Heart right ventricle (tissue), 16 donors: ENCODE measurements at regions not wholly inside any gene's neighbourhood (a gene's known extent, or its start where the extent isn't known, plus 50 kb on each side); places are given as distances from the start of the nearest gene placed in this dataset.

Experiments
- ATAC-seq, 8 donors: fragments of 200-7000 bp; cut with Tn5 transposase; one replicate each; pipeline ENCODE4 v1.9.1; 2020; ENCODE audit warnings: mild to moderate bottlenecking in 8 of 8, moderate library complexity in 8 of 8, moderate number of reproducible peaks in 1 of 8
- DNase-seq, 2 donors: peaks; one replicate each; pipeline ENCODE4 v3.0.0-alpha.2; 2020
- H3K27ac ChIP-seq, 10 donors: fragments of 200-600 bp; sonication (generic) in 2 of 10; one replicate each; pipeline versions ENCODE4 v1.5.0 to v1.8.0; 2020 to 2022; ENCODE audit warnings: mild to moderate bottlenecking in 3 of 10
- H3K27me3 ChIP-seq, 7 donors: fragments of 200-600 bp; one replicate each; pipeline ENCODE4 v1.8.0; 2021 to 2022; ENCODE audit warnings: mild to moderate bottlenecking in 2 of 7
- H3K36me3 ChIP-seq, 9 donors: fragments of 200-600 bp; sonication (generic) in 1 of 9; one replicate each; pipeline versions ENCODE4 v1.5.0 to v1.8.0; 2020 to 2022; ENCODE audit warnings: mild to moderate bottlenecking in 2 of 9
- H3K4me1 ChIP-seq, 9 donors: fragments of 200-600 bp; sonication (generic) in 1 of 9; one replicate each; pipeline versions ENCODE4 v1.5.0 to v1.8.0; 2020 to 2022; ENCODE audit warnings: mild to moderate bottlenecking in 4 of 9
- H3K4me3 ChIP-seq, 10 donors: fragments of 200-600 bp; sonication (generic) in 2 of 10; one replicate each; pipeline versions ENCODE4 v1.5.0 to v1.8.0; 2020 to 2022; ENCODE audit warnings: mild to moderate bottlenecking in 7 of 10, moderate library complexity in 2 of 10
- H3K9me3 ChIP-seq, 11 donors: fragments of 200-600 bp in 10 of 11; sonication (generic) in 2 of 11; one replicate each; pipeline versions ENCODE4 v1.5.0 to v1.8.0; 2013 to 2022; ENCODE audit warnings: mild to moderate bottlenecking in 2 of 11, control low read depth in 1 of 11, moderate library complexity in 1 of 11
- WGBS, 2 donors: extraction: QIAGEN DNeasy Blood & Tissue Kit; methylation state at CpG; one replicate each; pipeline ENCODE4 v1.1.7; 2013; ENCODE audit warnings: inconsistent platforms in 1 of 2; 5-methylcytosine and 5-hydroxymethylcytosine counted together
- intact Hi-C, 10 donors: fragments of 100-400 bp; cut with DNase I; formaldehyde crosslinking; loops; one replicate each; pipeline versions ENCODE4 v1.11.1 to v1.14.2; 2022
- TF ChIP-seq, protein P1 (sequence below), 9 donors: fragments of 200-600 bp; sonication (generic) in 2 of 9; IDR thresholded peaks; one replicate each; pipeline versions ENCODE4 v1.5.0 to v1.8.0; 2021 to 2022; ENCODE audit warnings: antibody characterized with exemption in 9 of 9, mild to moderate bottlenecking in 5 of 9, moderate library complexity in 1 of 9
- donor health status: Arrhythmogenic right ventricular cardiomyopathy.
- donor health status: ischemic (EF 13 %, LVEDD 7.1; RV severe dilation, severe dysfunction).
- donor health status: healthy with polysubstance abuse.
- donor health status: DM: no; HTN: yes; CAD: no.
- donor health status: DM: no; HTN: no; CAD: no.
- donor health status: ischemic (EF 25% LVEDD 6.9; RV normal size, moderate dysfunction).
- donor health status: ischemic (EF 25% LVEDD 5.7; RV mildly dilated, moderate dysfunction).
- donor health status: healthy.
- donor health status: DM: yes; HTN: yes; CAD: no.
- donor health status: Ischemic cardiomyopathy.
- donor health status: ischemic (EF 35%, LVEDD 5.7; RV mildly dilated, moderate dysfunction).
- donor health status: nonischemic (EF 11% LVEDD 7.7; RV severe dilation, severe dysfunction).
- donor health status: DM: yes; HTN: yes; CAD: no.
- donor health status: PGD.
- donor health status: ischemic (EF 29% LVEDD 5.4; RV normal size, mild dysfunction).
- donor health status: nonischemic (EF 23%, LVEDD 6.1; RV moderate dilation, normal function).

DNA sequence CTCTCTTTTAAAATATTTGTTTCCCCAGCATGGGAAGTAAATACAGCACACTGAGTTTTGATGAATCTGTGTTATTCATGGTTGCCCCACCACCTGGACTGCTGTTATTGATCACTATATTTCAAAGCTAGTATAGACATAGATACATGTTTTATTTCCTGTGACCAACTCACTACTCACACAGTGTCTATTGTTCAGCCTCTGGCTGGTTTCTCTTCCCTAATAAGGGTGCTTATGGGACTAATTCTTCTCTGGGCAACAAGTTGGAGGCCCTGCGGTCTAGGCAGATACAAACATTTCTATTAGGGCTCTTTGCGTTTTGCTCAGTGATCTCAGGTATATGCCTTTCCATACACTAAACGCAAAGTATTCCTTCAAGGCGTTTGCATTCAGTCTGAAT is 1191.0 kb upstream of the TMEM132C start:
- ATAC-seq = no peak
- H3K27me3 ChIP-seq = peaks cover 0 to 15% (median 0%) of the 10 kb centered on the region in 7 donors
- no peak overlapping the region for H3K27ac ChIP-seq
- intact Hi-C loops = no loop called here
- peaks cover 0 to 7% (median 0%) of the 10 kb centered on the region in 9 donors for H3K4me1 ChIP-seq
- TF ChIP-seq, protein P1, sequence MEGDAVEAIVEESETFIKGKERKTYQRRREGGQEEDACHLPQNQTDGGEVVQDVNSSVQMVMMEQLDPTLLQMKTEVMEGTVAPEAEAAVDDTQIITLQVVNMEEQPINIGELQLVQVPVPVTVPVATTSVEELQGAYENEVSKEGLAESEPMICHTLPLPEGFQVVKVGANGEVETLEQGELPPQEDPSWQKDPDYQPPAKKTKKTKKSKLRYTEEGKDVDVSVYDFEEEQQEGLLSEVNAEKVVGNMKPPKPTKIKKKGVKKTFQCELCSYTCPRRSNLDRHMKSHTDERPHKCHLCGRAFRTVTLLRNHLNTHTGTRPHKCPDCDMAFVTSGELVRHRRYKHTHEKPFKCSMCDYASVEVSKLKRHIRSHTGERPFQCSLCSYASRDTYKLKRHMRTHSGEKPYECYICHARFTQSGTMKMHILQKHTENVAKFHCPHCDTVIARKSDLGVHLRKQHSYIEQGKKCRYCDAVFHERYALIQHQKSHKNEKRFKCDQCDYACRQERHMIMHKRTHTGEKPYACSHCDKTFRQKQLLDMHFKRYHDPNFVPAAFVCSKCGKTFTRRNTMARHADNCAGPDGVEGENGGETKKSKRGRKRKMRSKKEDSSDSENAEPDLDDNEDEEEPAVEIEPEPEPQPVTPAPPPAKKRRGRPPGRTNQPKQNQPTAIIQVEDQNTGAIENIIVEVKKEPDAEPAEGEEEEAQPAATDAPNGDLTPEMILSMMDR (IDR thresholded peaks at IDR 0.05) = no peak
- no peak overlapping the region for H3K4me3 ChIP-seq
- DNase-seq = no peak
- H3K9me3 ChIP-seq = no peaks in the 10 kb centered on the region
- 92 to 93% methylated on average over 4 of the region's 4 CpGs for WGBS, 2 donors
- no peaks in the 10 kb centered on the region for H3K36me3 ChIP-seq

DNA sequence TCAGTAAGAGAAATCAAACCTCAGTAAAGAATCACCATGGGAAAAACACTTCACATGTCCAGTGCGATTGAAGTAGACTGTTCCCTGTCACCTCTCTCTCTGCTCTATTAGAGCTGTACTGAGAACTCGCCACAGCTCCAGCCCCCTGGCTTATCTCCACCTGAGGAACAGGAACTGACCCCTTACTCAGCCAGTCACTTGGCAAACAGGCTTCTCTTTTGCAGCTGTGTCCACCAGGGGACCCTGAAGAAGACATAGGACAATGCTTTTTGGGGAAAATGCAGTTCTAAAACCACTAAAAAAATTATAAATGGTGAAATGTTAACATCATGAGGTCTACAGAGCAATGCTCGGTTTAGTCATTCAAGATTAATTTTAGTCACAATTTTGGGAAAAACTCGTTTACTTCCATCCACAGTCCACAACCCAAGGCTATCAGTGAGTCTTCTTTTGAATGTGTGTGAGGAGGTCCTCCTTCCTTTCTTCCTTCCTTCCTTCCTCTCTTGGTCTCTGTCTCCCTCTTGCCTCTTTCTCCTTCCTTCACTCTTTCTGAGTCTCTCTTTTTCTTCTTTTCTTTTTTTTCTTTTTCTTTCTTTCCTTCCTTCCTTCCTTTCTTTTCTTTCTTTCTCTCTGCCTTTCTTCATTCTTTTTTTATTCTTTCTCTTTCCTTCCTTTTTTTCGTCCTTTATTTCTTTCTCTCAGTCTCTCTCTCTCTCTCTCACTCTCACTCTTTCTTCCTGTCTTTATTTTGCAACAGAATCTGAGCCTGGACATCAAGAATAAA is 1189.5 kb upstream of the TMEM132C start:
- Histone ChIP-seq H3K4me1 (peaks cover 0 to 8% (median 0%) of the 10 kb centered on the region in 9 donors), H3K9me3 (peaks cover 0 to 3% (median 0%) of the 10 kb centered on the region in 11 donors), H3K36me3 (no peaks in the 10 kb centered on the region), H3K4me3 (no peak overlapping the region), H3K27ac (no peak overlapping the region), H3K27me3 (peaks cover 0 to 9% (median 0%) of the 10 kb centered on the region in 7 donors)
- intact Hi-C loops = no loop called here
- ATAC-seq (no peak), DNase-seq (no peak)
- WGBS, 2 donors = 55 to 66% methylated on average over 5 of the region's 5 CpGs
- TF ChIP-seq, protein P1 (IDR thresholded peaks at IDR 0.05) = no peak

DNA sequence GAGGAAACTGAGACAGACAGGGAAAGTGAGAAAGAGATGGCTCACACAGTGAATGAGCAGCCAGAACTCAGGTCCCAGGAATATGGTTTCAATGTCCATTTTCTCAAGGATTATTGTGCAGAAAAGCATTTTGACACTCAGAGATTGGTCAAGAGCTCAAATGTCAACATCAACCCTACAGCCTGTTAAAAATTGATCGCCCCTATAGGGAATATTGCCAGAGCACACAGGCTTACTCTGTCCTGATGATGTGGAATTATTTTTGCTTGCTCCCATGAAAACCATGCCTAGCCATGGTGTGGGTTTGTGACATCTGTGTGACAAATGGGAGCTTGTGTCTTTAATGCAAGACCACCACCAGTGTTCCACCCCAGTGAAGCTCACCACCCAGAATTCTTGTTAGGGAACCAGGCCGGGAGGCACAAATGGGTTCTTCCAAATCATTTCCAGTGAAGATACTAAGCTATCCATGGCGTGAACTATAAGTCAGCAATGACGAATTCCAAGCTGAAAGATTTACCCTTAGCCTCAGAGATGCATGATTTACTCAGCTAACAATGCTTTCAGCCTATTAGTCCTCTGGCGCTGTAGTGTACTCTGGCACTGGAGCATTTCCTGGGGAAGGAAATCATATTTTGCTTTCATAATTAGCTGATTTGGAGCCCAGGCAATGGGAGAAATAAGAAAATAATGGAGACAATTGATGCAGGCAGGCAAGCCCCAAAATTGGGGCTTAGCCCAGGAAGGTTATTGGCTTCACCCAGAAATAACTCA is 1188.2 kb upstream of the TMEM132C start:
- Histone ChIP-seq H3K36me3 (no peaks in the 10 kb centered on the region), H3K27me3 (peaks cover 0 to 9% (median 0%) of the 10 kb centered on the region in 7 donors), H3K27ac (no peak overlapping the region), H3K4me1 (peaks cover 0 to 19% (median 8%) of the 10 kb centered on the region in 9 donors), H3K9me3 (peaks cover 0 to 3% (median 0%) of the 10 kb centered on the region in 11 donors), H3K4me3 (no peak overlapping the region)
- WGBS, 2 donors = 66 to 71% methylated on average over 5 of the region's 5 CpGs
- DNase-seq (no peak), ATAC-seq (peak in 6 of 8 donors; percentile 41 to 66 (median 54))
- TF ChIP-seq, protein P1 (IDR thresholded peaks at IDR 0.05) = no peak
- intact Hi-C loops = no loop called here

DNA sequence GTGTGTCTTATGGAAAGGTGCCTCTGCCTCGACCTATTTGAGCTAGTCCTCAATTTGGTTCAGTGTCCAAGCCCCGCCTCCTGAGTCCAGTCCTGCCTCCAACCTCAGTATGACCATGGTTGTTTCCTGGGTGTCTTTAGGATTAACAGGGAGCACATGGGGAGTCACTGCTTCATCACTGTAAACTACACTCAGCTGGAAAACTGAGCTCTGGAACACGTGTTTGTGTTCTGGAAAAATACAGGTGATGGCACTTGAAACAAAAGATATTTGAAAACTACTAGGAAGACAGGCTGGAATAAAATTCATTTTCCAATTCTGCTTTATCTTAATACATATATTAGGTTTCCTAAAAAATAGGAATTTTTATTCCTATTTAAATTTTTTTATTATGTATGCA is 1187.3 kb upstream of the TMEM132C start:
- WGBS, 2 donors = 70 to 74% methylated on average over 3 of the region's 3 CpGs
- Histone ChIP-seq H3K9me3 (peaks cover 0 to 3% (median 0%) of the 10 kb centered on the region in 11 donors), H3K36me3 (no peaks in the 10 kb centered on the region), H3K4me1 (peaks cover 0 to 23% (median 9%) of the 10 kb centered on the region in 9 donors), H3K4me3 (no peak overlapping the region), H3K27me3 (peaks cover 0 to 8% (median 0%) of the 10 kb centered on the region in 7 donors), H3K27ac (no peak overlapping the region)
- DNase-seq = no peak
- intact Hi-C loops = no loop called here
- TF ChIP-seq, protein P1 (IDR thresholded peaks at IDR 0.05) = no peak
- ATAC-seq = no peak
